Neuron (in vitro differentiated cells): ENCODE measurements at regions not wholly inside any gene's neighbourhood (a gene's known extent, or its start where the extent isn't known, plus 50 kb on each side); places are given as distances from the start of the nearest gene placed in this dataset.
"Not testable (repeated sequence)": the region's sequence is repeated elsewhere in the genome, so short reads cannot be mapped to it uniquely, and the experiment has no call there.

Experiments used
- H2AFZ ChIP-seq: one replicate; pipeline ENCODE4 v1.6.1; 2013; ENCODE audit warnings: low read depth, mild to moderate bottlenecking, inconsistent platforms, low read length, moderate library complexity
- H3K27me3 ChIP-seq: one replicate; pipeline ENCODE4 v1.6.1; 2013; ENCODE audit warnings: low read length; ENCODE audit not compliant: insufficient read depth
- H3K36me3 ChIP-seq: one replicate; pipeline ENCODE4 v1.6.1; 2013; ENCODE audit warnings: low read length; ENCODE audit not compliant: insufficient read depth
- H3K4me1 ChIP-seq: one replicate; pipeline ENCODE4 v1.6.1; 2013; ENCODE audit warnings: low read length; ENCODE audit not compliant: insufficient read depth
- H3K4me3 ChIP-seq: 2 replicates; pipeline ENCODE4 v1.5.1; 2013; ENCODE audit warnings: mild to moderate bottlenecking, low read length, moderate library complexity
- H3K9me3 ChIP-seq: one replicate; pipeline ENCODE4 v1.6.1; 2013; ENCODE audit warnings: low read length

DNA sequence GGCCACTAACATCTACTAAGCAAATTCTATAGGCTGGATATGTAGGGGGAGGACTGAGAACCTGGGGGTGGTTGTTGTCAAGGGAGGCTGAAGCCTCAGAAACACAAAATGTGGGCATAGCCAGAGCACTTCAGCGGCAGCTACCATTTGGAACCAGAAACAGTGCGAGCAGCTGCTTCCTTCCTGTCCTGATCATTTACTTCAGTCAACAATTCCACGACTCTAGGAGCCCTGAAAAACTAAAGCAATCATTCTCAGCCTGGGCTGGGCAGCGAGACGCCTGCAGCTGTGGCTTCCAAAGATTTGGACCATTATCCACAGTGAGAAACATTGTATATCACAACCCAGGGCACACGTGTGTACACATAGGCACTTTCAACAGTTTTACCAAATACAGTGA is 93.9 kb upstream of the WSCD1 start:
- H3K27me3 ChIP-seq: no peaks in the 10 kb centered on the region
- no peak overlapping the region for H3K4me3 ChIP-seq
- H3K4me1 ChIP-seq: no peaks in the 10 kb centered on the region
- H3K36me3 ChIP-seq: no peaks in the 10 kb centered on the region
- H3K9me3 ChIP-seq: no peaks in the 10 kb centered on the region
- no peak overlapping the region for H2AFZ ChIP-seq

DNA sequence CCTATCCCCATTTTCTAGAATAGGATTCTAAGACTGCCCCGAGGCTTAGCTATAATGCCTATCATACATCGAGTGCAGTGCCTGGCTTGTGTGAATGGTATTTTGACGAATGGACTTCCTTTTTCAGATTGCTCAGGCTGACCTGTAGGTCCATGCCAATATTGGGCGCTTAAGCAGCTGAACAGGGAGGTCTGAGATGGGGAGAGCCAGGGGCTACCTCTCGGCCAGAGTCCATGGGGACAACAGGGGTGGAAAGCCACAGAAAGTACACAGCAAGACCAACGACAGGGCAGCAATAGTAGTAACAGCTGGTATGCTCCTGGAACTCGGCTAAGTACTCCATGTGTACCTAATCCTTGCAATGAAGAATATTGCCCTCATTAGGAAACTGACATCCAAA is 91.7 kb upstream of the WSCD1 start:
- H2AFZ ChIP-seq: no peak overlapping the region
- H3K36me3 ChIP-seq: no peaks in the 10 kb centered on the region
- H3K9me3 ChIP-seq: no peaks in the 10 kb centered on the region
- no peaks in the 10 kb centered on the region for H3K27me3 ChIP-seq
- no peak overlapping the region for H3K4me3 ChIP-seq
- H3K4me1 ChIP-seq: no peaks in the 10 kb centered on the region

DNA sequence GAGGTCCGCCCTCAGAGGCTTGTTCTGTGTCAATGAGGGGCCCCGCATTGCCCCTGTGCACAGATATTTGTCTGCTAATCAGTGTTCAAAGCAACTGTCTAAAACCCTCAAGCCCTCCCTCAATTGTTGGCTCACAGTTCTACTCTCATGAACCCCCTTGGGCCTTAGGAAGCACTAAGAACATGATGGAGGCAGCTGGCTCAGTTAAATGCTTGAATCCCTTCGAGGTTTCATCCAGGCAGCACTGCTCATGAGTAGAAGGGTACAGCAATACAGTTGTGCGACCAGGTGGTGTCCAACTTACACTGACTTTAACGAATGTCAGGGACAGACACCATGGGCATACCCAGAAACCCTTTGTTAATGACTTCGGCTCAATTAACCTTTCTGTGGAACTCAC is 89.2 kb upstream of the WSCD1 start:
- Histone ChIP-seq H2AFZ (no peak overlapping the region), H3K4me1 (no peaks in the 10 kb centered on the region), H3K4me3 (no peak overlapping the region), H3K27me3 (no peaks in the 10 kb centered on the region), H3K36me3 (no peaks in the 10 kb centered on the region), H3K9me3 (no peaks in the 10 kb centered on the region)

DNA sequence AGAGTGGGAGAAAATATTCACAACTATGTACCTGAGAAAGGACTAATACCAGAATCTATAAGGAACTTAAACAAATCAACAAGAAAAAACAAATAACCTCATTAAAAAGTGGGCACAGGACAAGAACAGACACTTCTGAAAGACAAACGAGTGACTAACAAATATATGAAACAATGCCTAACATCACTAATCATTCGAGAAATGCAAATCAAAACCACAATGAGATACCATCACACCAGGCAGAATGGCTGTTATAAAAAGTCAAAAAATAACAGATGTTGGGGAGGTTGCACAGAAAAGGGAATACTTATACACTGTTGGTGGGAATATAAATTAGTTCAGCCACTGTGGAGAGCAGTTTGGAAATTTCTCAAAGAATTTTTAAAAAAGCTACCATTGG is 83.5 kb upstream of the WSCD1 start:
- Histone ChIP-seq H3K4me3 (no peak overlapping the region), H3K4me1 (no peaks in the 10 kb centered on the region), H3K36me3 (no peaks in the 10 kb centered on the region), H3K27me3 (no peaks in the 10 kb centered on the region), H2AFZ (no peak overlapping the region), H3K9me3 (no peaks in the 10 kb centered on the region)

DNA sequence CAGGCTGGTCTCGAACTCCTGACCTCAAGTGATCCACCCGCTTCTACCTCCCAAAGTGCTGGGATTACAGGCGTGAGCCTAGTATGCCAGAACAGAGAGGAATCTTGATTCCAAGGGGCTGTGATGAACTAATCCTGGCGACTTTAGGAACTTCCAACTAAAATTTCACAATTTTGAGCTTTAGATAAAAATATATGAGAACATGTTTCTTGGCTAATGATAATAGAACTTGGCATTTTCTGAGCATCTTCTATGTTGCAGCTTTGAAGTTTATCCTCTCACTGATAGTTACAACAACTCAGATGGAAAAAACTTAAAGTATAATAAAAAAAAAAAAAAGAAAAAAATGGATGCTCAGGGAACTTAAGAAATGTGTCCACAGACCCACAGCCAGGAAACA is 69.8 kb upstream of the WSCD1 start:
- no peak overlapping the region for H3K4me3 ChIP-seq
- H3K36me3 ChIP-seq: no peaks in the 10 kb centered on the region
- H3K27me3 ChIP-seq: no peaks in the 10 kb centered on the region
- no peaks in the 10 kb centered on the region for H3K9me3 ChIP-seq
- H2AFZ ChIP-seq: no peak overlapping the region
- no peaks in the 10 kb centered on the region for H3K4me1 ChIP-seq

DNA sequence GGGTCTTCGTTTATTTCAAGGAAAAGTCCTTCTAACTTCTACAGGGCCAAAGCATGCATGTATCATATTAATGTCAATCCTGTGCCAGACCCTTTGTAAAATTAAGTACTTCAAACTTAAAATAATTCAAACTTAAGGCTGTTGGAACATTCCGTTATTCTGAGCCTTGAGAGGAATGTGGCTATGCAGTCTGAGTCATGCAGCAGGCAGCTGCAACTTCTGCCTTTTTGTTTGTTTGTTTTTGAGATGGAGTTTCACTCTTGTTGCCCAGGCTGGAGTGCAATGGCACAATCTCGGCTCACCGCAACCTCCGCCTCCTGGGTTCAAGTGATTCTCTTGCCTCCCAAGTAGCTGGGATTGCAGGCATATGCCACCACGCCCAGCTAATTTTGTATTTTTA is 67.0 kb upstream of the WSCD1 start:
- not testable (repeated sequence) for H3K4me3 ChIP-seq, H3K4me1 ChIP-seq, H3K36me3 ChIP-seq, H3K27me3 ChIP-seq, H3K9me3 ChIP-seq, H2AFZ ChIP-seq

DNA sequence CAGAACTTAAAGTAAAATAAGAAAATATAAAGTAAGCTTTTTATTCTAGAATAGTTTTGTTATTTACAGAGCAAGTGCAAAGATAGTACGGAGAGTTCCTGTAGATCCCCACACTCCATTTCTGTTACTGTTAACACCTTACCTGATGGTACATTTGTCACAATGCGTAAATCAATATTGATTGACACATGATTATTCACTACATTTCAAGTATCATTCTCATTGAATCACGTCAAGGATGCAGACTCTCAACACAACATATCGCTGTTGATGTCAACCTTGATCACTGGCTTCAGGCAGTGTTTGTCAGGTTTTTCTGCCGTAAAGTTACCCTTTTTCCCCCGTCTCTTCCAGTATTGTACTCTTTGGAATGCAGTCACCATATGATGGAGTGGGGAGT is 64.2 kb upstream of the WSCD1 start:
- Histone ChIP-seq H2AFZ (no peak overlapping the region), H3K9me3 (no peaks in the 10 kb centered on the region), H3K4me3 (no peak overlapping the region), H3K36me3 (no peaks in the 10 kb centered on the region), H3K27me3 (no peaks in the 10 kb centered on the region), H3K4me1 (no peaks in the 10 kb centered on the region)

DNA sequence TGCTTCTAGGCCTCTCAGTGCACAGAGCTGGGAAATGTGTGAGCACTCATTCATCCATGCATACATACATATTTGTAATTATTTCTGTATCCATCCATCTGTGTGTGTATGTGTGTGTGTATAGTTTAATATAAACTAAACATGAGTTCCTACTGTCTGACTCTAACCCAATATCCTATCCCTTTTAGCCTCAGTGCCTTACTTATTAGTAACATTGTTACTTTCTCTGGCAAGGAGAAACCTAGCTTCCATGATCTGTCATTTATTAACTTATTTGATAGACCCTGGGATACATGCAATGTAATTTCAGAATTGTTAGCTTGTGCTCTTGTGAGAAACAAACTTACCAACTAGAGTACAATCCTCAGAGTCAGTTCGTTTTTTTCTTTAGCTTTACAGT is 59.0 kb upstream of the WSCD1 start:
- H2AFZ ChIP-seq: no peak overlapping the region
- no peaks in the 10 kb centered on the region for H3K9me3 ChIP-seq
- no peaks in the 10 kb centered on the region for H3K4me1 ChIP-seq
- no peaks in the 10 kb centered on the region for H3K27me3 ChIP-seq
- H3K36me3 ChIP-seq: no peaks in the 10 kb centered on the region
- no peak overlapping the region for H3K4me3 ChIP-seq

DNA sequence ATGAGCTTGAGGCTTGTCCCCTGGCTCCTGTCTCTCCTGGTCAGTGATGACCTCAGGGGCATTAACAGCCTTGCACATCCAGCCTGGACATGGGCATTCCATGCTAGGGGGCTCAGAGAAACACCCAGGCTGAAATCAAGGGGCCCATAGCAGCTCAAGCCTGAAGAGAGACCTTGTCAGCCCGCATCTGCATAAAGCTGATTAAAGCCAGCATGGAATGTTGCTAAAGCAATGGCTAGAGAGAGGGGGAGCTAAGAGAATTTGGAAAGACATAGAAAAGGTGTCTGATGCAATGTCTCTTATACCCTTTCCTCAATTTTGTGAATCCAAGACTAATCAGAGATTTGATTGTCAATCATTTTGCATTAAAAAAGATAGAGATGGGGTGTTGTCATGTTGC is 51.4 kb upstream of the WSCD1 start:
- no peaks in the 10 kb centered on the region for H3K36me3 ChIP-seq
- peaks cover 14% of the 10 kb centered on the region for H3K4me1 ChIP-seq
- H3K9me3 ChIP-seq: no peaks in the 10 kb centered on the region
- no peak overlapping the region for H2AFZ ChIP-seq
- no peak overlapping the region for H3K4me3 ChIP-seq
- H3K27me3 ChIP-seq: no peaks in the 10 kb centered on the region

DNA sequence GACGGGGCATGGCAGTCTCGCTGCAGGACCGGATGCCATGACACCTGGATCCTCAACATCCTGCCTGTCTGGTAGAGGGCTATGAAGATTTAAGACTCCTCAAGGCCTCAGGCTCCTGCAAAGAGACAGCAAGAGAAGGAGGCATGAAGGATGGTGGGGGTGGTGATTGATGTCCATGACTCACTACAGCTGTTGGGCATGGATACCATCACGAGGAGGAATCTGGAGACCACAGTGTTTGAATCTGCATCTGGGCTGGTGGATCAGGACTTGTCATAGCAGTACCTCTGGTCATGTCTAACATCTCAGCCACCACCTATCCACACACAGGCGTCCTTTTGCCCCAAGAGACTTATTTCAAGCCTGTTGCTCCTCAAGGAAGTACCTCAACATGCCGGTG is 50.2 kb upstream of the WSCD1 start:
- peaks cover 15% of the 10 kb centered on the region for H3K4me1 ChIP-seq
- no peak overlapping the region for H2AFZ ChIP-seq
- no peaks in the 10 kb centered on the region for H3K36me3 ChIP-seq
- no peak overlapping the region for H3K4me3 ChIP-seq
- H3K27me3 ChIP-seq: no peaks in the 10 kb centered on the region
- no peaks in the 10 kb centered on the region for H3K9me3 ChIP-seq

DNA sequence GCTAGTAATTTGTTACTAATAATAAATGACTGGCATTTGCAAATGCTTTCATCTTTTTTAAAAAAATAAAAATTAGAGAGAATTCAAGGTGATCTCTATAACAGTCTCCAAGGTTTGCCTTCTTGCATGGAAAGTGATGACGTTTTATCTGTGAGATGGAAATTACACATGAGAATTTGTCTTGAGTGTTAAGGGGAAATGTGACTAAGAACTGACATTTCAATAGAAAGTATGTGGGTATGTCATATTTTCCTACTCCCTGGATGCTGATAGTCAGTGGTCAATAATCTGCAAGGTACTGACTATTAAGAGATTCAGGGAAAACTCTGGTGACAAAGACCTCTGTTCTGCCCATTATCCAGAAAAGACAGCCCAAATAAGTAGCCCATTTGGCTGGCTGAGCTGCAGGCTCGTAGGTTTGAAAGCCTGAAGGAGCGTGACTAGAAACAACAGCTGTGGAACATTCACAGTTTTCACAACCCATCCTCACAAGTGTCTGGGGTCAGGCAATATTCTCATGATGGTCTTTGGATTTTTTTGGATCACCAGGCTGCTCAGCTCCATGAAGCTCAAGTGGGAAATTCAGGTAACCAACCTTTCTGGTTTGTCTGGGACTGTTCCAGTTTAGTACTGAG is 49.7 kb upstream of the WSCD1 start:
- H3K4me1 ChIP-seq: peaks cover 15% of the 10 kb centered on the region
- H3K27me3 ChIP-seq: no peaks in the 10 kb centered on the region
- H2AFZ ChIP-seq: no peak overlapping the region
- H3K9me3 ChIP-seq: no peaks in the 10 kb centered on the region
- no peaks in the 10 kb centered on the region for H3K36me3 ChIP-seq
- no peak overlapping the region for H3K4me3 ChIP-seq
